ENCODE measurements at regions not wholly inside any gene's neighbourhood (a gene's known extent, or its start where the extent isn't known, plus 50 kb on each side); places are given as distances from the start of the nearest gene placed in this dataset.

GRCh38 chr2:104746299-104746698 is 107.6 kb upstream of the POU3F3 start (continued):
- no peak for TF ChIP-seq RCOR1 (IDR thresholded peaks at IDR 0.05; ENCODE audit: low read depth, low read length)
- no peak for TF ChIP-seq HOXA7 (CRISPR knock-in tag; IDR thresholded peaks at IDR 0.05)
- TF ChIP-seq KDM1A (IDR thresholded peaks at IDR 0.05; ENCODE audit: low read depth) = no peak
- no peak for TF ChIP-seq RFX5 (IDR thresholded peaks at IDR 0.05)

- WGBS (ENCODE audit: missing lambda C conversion rate) = 57% methylated on average over 21 of the region's 24 CpGs
- Histone ChIP-seq H3K4me3 (no peak overlapping the region), H3K4me1 (no peaks in the 10 kb centered on the region), H3K9me3 (no peaks in the 10 kb centered on the region), H3K4me2 (no peak overlapping the region), H3K27ac (no peak overlapping the region)
- ChIA-PET CTCF (no interaction called here), POLR2A (no interaction called here)
- ATAC-seq (no peak), DNase-seq (ENCODE audit: low read depth in 1 of 2, low spot score in 1 of 2) (no peak), FAIRE-seq (no peak)
- no peak for TF ChIP-seq HOXA7 (CRISPR knock-in tag; IDR thresholded peaks at IDR 0.05)
- no peak for TF ChIP-seq E2F6 (IDR thresholded peaks at IDR 0.05; ENCODE audit: borderline replicate concordance, low read depth)
- TF ChIP-seq FOSL2 (IDR thresholded peaks at IDR 0.05) = no peak
- TF ChIP-seq FOSL2 (CRISPR knock-in tag; IDR thresholded peaks at IDR 0.05) = no peak
- no peak for TF ChIP-seq EP300 (IDR thresholded peaks at IDR 0.05)
- TF ChIP-seq HES2 (IDR thresholded peaks at IDR 0.05) = no peak
- TF ChIP-seq ZSCAN20 (CRISPR knock-in tag; IDR thresholded peaks at IDR 0.05) = no peak
- TF ChIP-seq CBX2 (IDR thresholded peaks at IDR 0.05; ENCODE audit: borderline replicate concordance, low read depth) = no peak
- no peak for TF ChIP-seq KDM1A (IDR thresholded peaks at IDR 0.05; ENCODE audit: low read depth)
- no peak for TF ChIP-seq RFX5 (IDR thresholded peaks at IDR 0.05)
- no peak for TF ChIP-seq FOXS1 (CRISPR knock-in tag; IDR thresholded peaks at IDR 0.05)
These were observed 107.1 kb upstream of the POU3F3 start for GRCh38 chr2:104746858-104747257.

GRCh38 chr2:104749856-104750460 is 104.0 kb upstream of the POU3F3 start:
- DNase-seq (ENCODE audit: low read depth in 1 of 2, low spot score in 1 of 2) (no peak), ATAC-seq (no peak), FAIRE-seq (no peak)
- TF ChIP-seq ZNF302 (CRISPR knock-in tag; IDR thresholded peaks at IDR 0.05) = no peak
- no peak for TF ChIP-seq JUN (IDR thresholded peaks at IDR 0.05)
- no peak for TF ChIP-seq PHF8 (IDR thresholded peaks at IDR 0.05; ENCODE audit: borderline replicate concordance, low read depth)
- TF ChIP-seq ATOH8 (CRISPR knock-in tag; IDR thresholded peaks at IDR 0.05; ENCODE audit: low read depth) = no peak
- TF ChIP-seq CBX2 (IDR thresholded peaks at IDR 0.05; ENCODE audit: borderline replicate concordance, low read depth) = no peak
- no peak for TF ChIP-seq MAFK (IDR thresholded peaks at IDR 0.05; ENCODE audit: partially characterized antibody)
- TF ChIP-seq KDM5A (IDR thresholded peaks at IDR 0.05) = no peak
- TF ChIP-seq SMC3 (IDR thresholded peaks at IDR 0.05) = no peak
- no peak for TF ChIP-seq MAX (IDR thresholded peaks at IDR 0.05)
- no peak for TF ChIP-seq RARB (CRISPR knock-in tag; IDR thresholded peaks at IDR 0.05)
- no peak for TF ChIP-seq ZFP36 (IDR thresholded peaks at IDR 0.05; ENCODE audit: borderline replicate concordance, partially characterized antibody)
- no peak for TF ChIP-seq HDAC2 (IDR thresholded peaks at IDR 0.05)
- no peak for TF ChIP-seq FOXS1 (CRISPR knock-in tag; IDR thresholded peaks at IDR 0.05)
- no peak for TF ChIP-seq ZSCAN20 (CRISPR knock-in tag; IDR thresholded peaks at IDR 0.05)
- Histone ChIP-seq H3K9me3 (no peaks in the 10 kb centered on the region), H3K4me2 (no peak overlapping the region), H3K4me3 (no peak overlapping the region), H3K27ac (no peak overlapping the region), H3K4me1 (no peaks in the 10 kb centered on the region)
- 5% methylated on average over 5 of the region's 6 CpGs for WGBS (ENCODE audit: missing lambda C conversion rate)
- CTCF ChIA-PET = no interaction called here
- POLR2A ChIA-PET = no interaction called here
